GM23338 (cell line): ENCODE measurements at regions not wholly inside any gene's neighbourhood (a gene's known extent, or its start where the extent isn't known, plus 50 kb on each side); places are given as distances from the start of the nearest gene placed in this dataset.

Experiments used
- ATAC-seq: fragments of 200-7000 bp; cut with Tn5 transposase; 3 replicates; pipeline ENCODE4 v1.9.1; 2020
- DNase-seq: peaks from one replicate; pipeline ENCODE4 v3.0.0-alpha.2; 2015; ENCODE audit warnings: low spot score
- H2AFZ ChIP-seq: fragments of 200-600 bp; sonication (generic); 2 replicates; pipeline ENCODE4 v1.8.0; 2016; ENCODE audit warnings: antibody characterized with exemption, mild to moderate bottlenecking, moderate library complexity
- H3F3A ChIP-seq: fragments of 200-600 bp; sonication (generic); replicated peaks from 2 replicates; pipeline ENCODE4 v1.8.0; 2017; ENCODE audit warnings: antibody characterized with exemption, mixed run types, low read depth
- H3K27ac ChIP-seq: fragments of 200-600 bp; sonication (generic); 2 replicates; pipeline ENCODE4 v1.6.1; 2016; ENCODE audit warnings: low read depth
- H3K27me3 ChIP-seq: fragments of 200-600 bp; sonication (generic); 2 replicates; pipeline ENCODE4 v1.8.0; 2016; ENCODE audit warnings: mild to moderate bottlenecking, mixed run types, moderate library complexity; ENCODE audit not compliant: insufficient read depth
- H3K36me3 ChIP-seq: fragments of 200-600 bp; sonication (generic); 2 replicates; pipeline ENCODE4 v1.8.0; 2016; ENCODE audit warnings: mild to moderate bottlenecking; ENCODE audit not compliant: insufficient read depth
- H3K4me1 ChIP-seq: fragments of 200-600 bp; sonication (generic); 2 replicates; pipeline ENCODE4 v1.8.0; 2016; ENCODE audit warnings: mild to moderate bottlenecking, moderate library complexity; ENCODE audit not compliant: insufficient read depth
- H3K4me2 ChIP-seq: fragments of 200-600 bp; sonication (generic); 2 replicates; pipeline ENCODE4 v1.7.1; 2017; ENCODE audit warnings: mixed run types
- H3K4me3 ChIP-seq: fragments of 200-600 bp; sonication (generic); 2 replicates; pipeline ENCODE4 v1.6.1; 2016; ENCODE audit warnings: mixed run types
- H3K79me2 ChIP-seq: fragments of 200-600 bp; sonication (generic); replicated peaks from 2 replicates; pipeline ENCODE4 v1.8.0; 2017; ENCODE audit warnings: mild to moderate bottlenecking; ENCODE audit not compliant: insufficient read depth
- H3K9me2 ChIP-seq: fragments of 200-600 bp; sonication (generic); 2 replicates; pipeline ENCODE4 v1.8.0; 2017; ENCODE audit not compliant: insufficient read depth
- H4K20me1 ChIP-seq: fragments of 200-600 bp; sonication (generic); replicated peaks from 2 replicates; pipeline ENCODE4 v1.8.0; 2017; ENCODE audit warnings: mild to moderate bottlenecking; ENCODE audit not compliant: insufficient read depth
- H3K27ac Mint-ChIP-seq: 2 replicates; pipeline ENCODE4 v1.8.0; 2020; ENCODE audit warnings: inconsistent platforms, mild to moderate bottlenecking, moderate library complexity, mixed read lengths
- H3K27me3 Mint-ChIP-seq: 3 replicates; pipeline ENCODE4 v1.8.0; 2022; ENCODE audit warnings: low read depth, mild to moderate bottlenecking, moderate library complexity, mixed read lengths, inconsistent platforms; ENCODE audit not compliant: insufficient read depth, poor library complexity
- H3K36me3 Mint-ChIP-seq: 3 replicates; pipeline ENCODE4 v1.8.0; 2021; ENCODE audit warnings: low read depth, mild to moderate bottlenecking, inconsistent platforms, moderate library complexity, mixed read lengths
- H3K4me1 Mint-ChIP-seq: 3 replicates; pipeline ENCODE4 v1.8.0; 2020; ENCODE audit warnings: mild to moderate bottlenecking, inconsistent platforms, mixed read lengths
- H3K4me3 Mint-ChIP-seq: 3 replicates; pipeline ENCODE4 v1.8.0; 2021; ENCODE audit warnings: moderate library complexity, mild to moderate bottlenecking, inconsistent platforms, mixed read lengths
- H3K9me3 Mint-ChIP-seq: 3 replicates; pipeline ENCODE4 v1.8.0; 2020; ENCODE audit warnings: moderate library complexity, mild to moderate bottlenecking, inconsistent platforms, mixed read lengths
- CREB1 ChIP-seq: fragments of 250-450 bp; sonication (Bioruptor Pico); IDR thresholded peaks from 2 replicates; pipeline ENCODE4 v1.5.0; 2020; ENCODE audit warnings: low read depth, mild to moderate bottlenecking, moderate library complexity
- EZH2 ChIP-seq: fragments of 200-600 bp; sonication (generic); IDR thresholded peaks from one replicate; pipeline ENCODE4 v1.8.0; 2017; ENCODE audit warnings: antibody characterized with exemption, mild to moderate bottlenecking, low read depth; ENCODE audit not compliant: unreplicated experiment
- JUNB ChIP-seq: IDR thresholded peaks from one replicate; pipeline ENCODE4 v1.6.1; 2016; ENCODE audit warnings: antibody characterized with exemption; ENCODE audit not compliant: unreplicated experiment
- NANOG ChIP-seq: IDR thresholded peaks from 2 replicates; pipeline ENCODE4 v1.6.1; 2016; ENCODE audit warnings: antibody characterized with exemption, borderline replicate concordance
- POLR2AphosphoS5 ChIP-seq: IDR thresholded peaks from 2 replicates; pipeline ENCODE4 v1.6.1; 2016; ENCODE audit warnings: antibody characterized with exemption, low read depth
- STAT1 ChIP-seq: IDR thresholded peaks from one replicate; pipeline ENCODE4 v1.6.1; 2016; ENCODE audit warnings: antibody characterized with exemption; ENCODE audit not compliant: unreplicated experiment
- ZNF114 ChIP-seq: fragments of 250-450 bp; sonication (Bioruptor Pico); IDR thresholded peaks from 2 replicates; pipeline ENCODE4 v1.5.0; 2020; ENCODE audit warnings: mild to moderate bottlenecking, moderate library complexity
- ZNF331 ChIP-seq: fragments of 250-450 bp; sonication (Bioruptor Pico); IDR thresholded peaks from 2 replicates; pipeline ENCODE4 v1.5.0; 2020; ENCODE audit warnings: low read depth, mild to moderate bottlenecking, moderate library complexity
- TF ChIP-seq, protein P1 (sequence below): fragments of 250-450 bp; sonication (Bioruptor Pico); IDR thresholded peaks from 2 replicates; pipeline ENCODE4 v1.5.0; 2020; ENCODE audit warnings: mild to moderate bottlenecking, moderate library complexity
- TF ChIP-seq, protein P2 (sequence below): IDR thresholded peaks from one replicate; pipeline ENCODE4 v1.6.1; 2018; ENCODE audit warnings: antibody characterized with exemption; ENCODE audit not compliant: unreplicated experiment

DNA sequence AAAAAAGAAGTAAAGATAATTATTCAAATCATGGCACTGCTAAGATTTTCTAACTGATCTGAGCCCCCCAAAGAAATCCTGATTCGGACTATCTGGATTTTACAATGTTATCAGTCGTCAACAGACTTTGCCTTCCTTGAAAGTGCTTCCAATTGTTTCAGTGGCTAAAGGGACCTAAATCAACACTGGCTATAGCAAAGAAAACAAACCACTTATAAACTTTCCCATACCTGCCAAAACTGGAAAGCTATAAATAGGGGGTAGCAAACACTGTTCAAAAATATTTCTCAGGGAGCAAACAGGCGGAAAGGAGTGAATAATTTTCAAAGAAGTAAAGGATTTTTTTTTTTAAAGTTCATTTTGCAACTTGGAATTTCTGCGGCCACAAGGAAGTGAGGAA is 105.6 kb upstream of the LIFR start (continued):
- TF ChIP-seq, protein P1, sequence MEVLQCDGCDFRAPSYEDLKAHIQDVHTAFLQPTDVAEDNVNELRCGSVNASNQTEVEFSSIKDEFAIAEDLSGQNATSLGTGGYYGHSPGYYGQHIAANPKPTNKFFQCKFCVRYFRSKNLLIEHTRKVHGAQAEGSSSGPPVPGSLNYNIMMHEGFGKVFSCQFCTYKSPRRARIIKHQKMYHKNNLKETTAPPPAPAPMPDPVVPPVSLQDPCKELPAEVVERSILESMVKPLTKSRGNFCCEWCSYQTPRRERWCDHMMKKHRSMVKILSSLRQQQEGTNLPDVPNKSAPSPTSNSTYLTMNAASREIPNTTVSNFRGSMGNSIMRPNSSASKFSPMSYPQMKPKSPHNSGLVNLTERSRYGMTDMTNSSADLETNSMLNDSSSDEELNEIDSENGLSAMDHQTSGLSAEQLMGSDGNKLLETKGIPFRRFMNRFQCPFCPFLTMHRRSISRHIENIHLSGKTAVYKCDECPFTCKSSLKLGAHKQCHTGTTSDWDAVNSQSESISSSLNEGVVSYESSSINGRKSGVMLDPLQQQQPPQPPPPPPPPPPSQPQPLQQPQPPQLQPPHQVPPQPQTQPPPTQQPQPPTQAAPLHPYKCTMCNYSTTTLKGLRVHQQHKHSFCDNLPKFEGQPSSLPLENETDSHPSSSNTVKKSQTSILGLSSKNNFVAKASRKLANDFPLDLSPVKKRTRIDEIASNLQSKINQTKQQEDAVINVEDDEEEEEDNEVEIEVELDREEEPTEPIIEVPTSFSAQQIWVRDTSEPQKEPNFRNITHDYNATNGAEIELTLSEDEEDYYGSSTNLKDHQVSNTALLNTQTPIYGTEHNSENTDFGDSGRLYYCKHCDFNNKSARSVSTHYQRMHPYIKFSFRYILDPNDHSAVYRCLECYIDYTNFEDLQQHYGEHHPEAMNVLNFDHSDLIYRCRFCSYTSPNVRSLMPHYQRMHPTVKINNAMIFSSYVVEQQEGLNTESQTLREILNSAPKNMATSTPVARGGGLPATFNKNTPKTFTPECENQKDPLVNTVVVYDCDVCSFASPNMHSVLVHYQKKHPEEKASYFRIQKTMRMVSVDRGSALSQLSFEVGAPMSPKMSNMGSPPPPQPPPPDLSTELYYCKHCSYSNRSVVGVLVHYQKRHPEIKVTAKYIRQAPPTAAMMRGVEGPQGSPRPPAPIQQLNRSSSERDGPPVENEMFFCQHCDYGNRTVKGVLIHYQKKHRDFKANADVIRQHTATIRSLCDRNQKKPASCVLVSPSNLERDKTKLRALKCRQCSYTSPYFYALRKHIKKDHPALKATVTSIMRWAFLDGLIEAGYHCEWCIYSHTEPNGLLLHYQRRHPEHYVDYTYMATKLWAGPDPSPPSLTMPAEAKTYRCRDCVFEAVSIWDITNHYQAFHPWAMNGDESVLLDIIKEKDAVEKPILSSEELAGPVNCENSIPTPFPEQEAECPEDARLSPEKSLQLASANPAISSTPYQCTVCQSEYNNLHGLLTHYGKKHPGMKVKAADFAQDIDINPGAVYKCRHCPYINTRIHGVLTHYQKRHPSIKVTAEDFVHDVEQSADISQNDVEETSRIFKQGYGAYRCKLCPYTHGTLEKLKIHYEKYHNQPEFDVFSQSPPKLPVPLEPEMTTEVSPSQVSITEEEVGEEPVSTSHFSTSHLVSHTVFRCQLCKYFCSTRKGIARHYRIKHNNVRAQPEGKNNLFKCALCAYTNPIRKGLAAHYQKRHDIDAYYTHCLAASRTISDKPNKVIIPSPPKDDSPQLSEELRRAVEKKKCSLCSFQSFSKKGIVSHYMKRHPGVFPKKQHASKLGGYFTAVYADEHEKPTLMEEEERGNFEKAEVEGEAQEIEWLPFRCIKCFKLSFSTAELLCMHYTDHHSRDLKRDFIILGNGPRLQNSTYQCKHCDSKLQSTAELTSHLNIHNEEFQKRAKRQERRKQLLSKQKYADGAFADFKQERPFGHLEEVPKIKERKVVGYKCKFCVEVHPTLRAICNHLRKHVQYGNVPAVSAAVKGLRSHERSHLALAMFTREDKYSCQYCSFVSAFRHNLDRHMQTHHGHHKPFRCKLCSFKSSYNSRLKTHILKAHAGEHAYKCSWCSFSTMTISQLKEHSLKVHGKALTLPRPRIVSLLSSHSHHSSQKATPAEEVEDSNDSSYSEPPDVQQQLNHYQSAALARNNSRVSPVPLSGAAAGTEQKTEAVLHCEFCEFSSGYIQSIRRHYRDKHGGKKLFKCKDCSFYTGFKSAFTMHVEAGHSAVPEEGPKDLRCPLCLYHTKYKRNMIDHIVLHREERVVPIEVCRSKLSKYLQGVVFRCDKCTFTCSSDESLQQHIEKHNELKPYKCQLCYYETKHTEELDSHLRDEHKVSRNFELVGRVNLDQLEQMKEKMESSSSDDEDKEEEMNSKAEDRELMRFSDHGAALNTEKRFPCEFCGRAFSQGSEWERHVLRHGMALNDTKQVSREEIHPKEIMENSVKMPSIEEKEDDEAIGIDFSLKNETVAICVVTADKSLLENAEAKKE (CRISPR knock-in tag), result no peak
- TF ChIP-seq ZNF114 (CRISPR knock-in tag), result no peak
- no peak for TF ChIP-seq STAT1
- TF ChIP-seq, protein P2, sequence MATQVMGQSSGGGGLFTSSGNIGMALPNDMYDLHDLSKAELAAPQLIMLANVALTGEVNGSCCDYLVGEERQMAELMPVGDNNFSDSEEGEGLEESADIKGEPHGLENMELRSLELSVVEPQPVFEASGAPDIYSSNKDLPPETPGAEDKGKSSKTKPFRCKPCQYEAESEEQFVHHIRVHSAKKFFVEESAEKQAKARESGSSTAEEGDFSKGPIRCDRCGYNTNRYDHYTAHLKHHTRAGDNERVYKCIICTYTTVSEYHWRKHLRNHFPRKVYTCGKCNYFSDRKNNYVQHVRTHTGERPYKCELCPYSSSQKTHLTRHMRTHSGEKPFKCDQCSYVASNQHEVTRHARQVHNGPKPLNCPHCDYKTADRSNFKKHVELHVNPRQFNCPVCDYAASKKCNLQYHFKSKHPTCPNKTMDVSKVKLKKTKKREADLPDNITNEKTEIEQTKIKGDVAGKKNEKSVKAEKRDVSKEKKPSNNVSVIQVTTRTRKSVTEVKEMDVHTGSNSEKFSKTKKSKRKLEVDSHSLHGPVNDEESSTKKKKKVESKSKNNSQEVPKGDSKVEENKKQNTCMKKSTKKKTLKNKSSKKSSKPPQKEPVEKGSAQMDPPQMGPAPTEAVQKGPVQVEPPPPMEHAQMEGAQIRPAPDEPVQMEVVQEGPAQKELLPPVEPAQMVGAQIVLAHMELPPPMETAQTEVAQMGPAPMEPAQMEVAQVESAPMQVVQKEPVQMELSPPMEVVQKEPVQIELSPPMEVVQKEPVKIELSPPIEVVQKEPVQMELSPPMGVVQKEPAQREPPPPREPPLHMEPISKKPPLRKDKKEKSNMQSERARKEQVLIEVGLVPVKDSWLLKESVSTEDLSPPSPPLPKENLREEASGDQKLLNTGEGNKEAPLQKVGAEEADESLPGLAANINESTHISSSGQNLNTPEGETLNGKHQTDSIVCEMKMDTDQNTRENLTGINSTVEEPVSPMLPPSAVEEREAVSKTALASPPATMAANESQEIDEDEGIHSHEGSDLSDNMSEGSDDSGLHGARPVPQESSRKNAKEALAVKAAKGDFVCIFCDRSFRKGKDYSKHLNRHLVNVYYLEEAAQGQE, result no peak
- no peak for TF ChIP-seq ZNF331
- TF ChIP-seq EZH2, result no peak

GRCh38 chr5:38663249-38663648 is 106.8 kb upstream of the LIFR start:
- Mint-ChIP-seq H3K4me3 (no peak overlapping the region), H3K27me3 (peaks cover 2% of the 10 kb centered on the region), H3K4me1 (peaks cover 17% of the 10 kb centered on the region), H3K9me3 (no peaks in the 10 kb centered on the region; the same call in 2 of the 3 replicates), H3K36me3 (no peaks in the 10 kb centered on the region), H3K27ac (no peak overlapping the region)
- ATAC-seq (no peak), DNase-seq (no peak)
- Histone ChIP-seq H3K79me2 (no peaks in the 10 kb centered on the region), H3K36me3 (no peaks in the 10 kb centered on the region), H3K27me3 (no peaks in the 10 kb centered on the region), H4K20me1 (no peaks in the 10 kb centered on the region), H3K9me2 (peaks cover 9% of the 10 kb centered on the region; the same call in 1 of the 2 replicates), H3K27ac (no peak overlapping the region), H3K4me1 (no peaks in the 10 kb centered on the region), H3K4me2 (no peak overlapping the region), H2AFZ (no peak overlapping the region), H3F3A (no peaks in the 10 kb centered on the region), H3K4me3 (no peak overlapping the region)
- TF ChIP-seq STAT1, result no peak
- no peak for TF ChIP-seq ZNF114 (CRISPR knock-in tag)
- no peak for TF ChIP-seq CREB1 (CRISPR knock-in tag)
- TF ChIP-seq NANOG, result no peak
- TF ChIP-seq ZNF331, result no peak
- no peak for TF ChIP-seq POLR2AphosphoS5
- TF ChIP-seq JUNB, result no peak
